ENCODE measurements at regions not wholly inside any gene's neighbourhood (a gene's known extent, or its start where the extent isn't known, plus 50 kb on each side); places are given as distances from the start of the nearest gene placed in this dataset.
A peak's percentile ranks its signal among the peaks of the same experiment; 100 is the strongest.

GRCh38 chr5:57685516-57686255 is 203.1 kb upstream of the ACTBL2 start:
- peak; percentile 18 for TF ChIP-seq ZBTB33 (IDR thresholded peaks at IDR 0.05)
- peak; percentile 16 to 33 for TF ChIP-seq HNF4A (conservative IDR thresholded peaks at IDR 0.05)
- TF ChIP-seq MAX (IDR thresholded peaks at IDR 0.05), result no peak
- peak in 1 of 2 donors; percentile 27 for TF ChIP-seq RXRA (IDR thresholded peaks at IDR 0.05)
- TF ChIP-seq NR2F2 (IDR thresholded peaks at IDR 0.05), result no peak
- peak; percentile 69 for TF ChIP-seq YY1 (IDR thresholded peaks at IDR 0.05)
- peak in 1 of 2 donors; percentile 9 for TF ChIP-seq RAD21 (IDR thresholded peaks at IDR 0.05)
- TF ChIP-seq GABPA (IDR thresholded peaks at IDR 0.05 in 1 of 2, conservative IDR thresholded peaks at IDR 0.05 in 1 of 2), result peak in 1 of 2 donors; percentile 40
- Histone ChIP-seq H3K4me1 (ENCODE audit: control insufficient read depth in 4 of 4, insufficient read depth in 4 of 4, low read length in 3 of 4) (no peaks in the 10 kb centered on the region), H3K36me3 (ENCODE audit: control insufficient read depth in 4 of 4, insufficient read depth in 3 of 4, low read depth in 1 of 4, low read length in 3 of 4) (no peaks in the 10 kb centered on the region), H3K9ac (ENCODE audit: low read depth in 1 of 2, low read length in 2 of 2) (no peak overlapping the region), H3K27me3 (ENCODE audit: control insufficient read depth in 4 of 4, insufficient read depth in 4 of 4, low read length in 3 of 4) (no peaks in the 10 kb centered on the region), H3K9me3 (ENCODE audit: control insufficient read depth in 4 of 4, low read length in 3 of 4) (no peaks in the 10 kb centered on the region), H3K27ac (ENCODE audit: low read depth in 1 of 2, low read length in 2 of 2) (peak overlapping the region in 1 of 2 donors; percentile 56), H3K4me3 (ENCODE audit: low read depth in 1 of 3, low read length in 3 of 3) (no peak overlapping the region)
- DNase-seq (ENCODE audit: low spot score), result no peak
- WGBS, result 56% methylated on average over 3 of the region's 3 CpGs

- TF ChIP-seq CTCF (IDR thresholded peaks at IDR 0.05; ENCODE audit: low read depth, low read length, missing input control) (no peak), EGR1 (IDR thresholded peaks at IDR 0.05; ENCODE audit: low read depth in 2 of 2) (no peak), MAX (IDR thresholded peaks at IDR 0.05) (peak; percentile 44), HNF4A (conservative IDR thresholded peaks at IDR 0.05) (peak in 1 of 2 donors; percentile 39), FOXA2 (IDR thresholded peaks at IDR 0.05) (no peak), YY1 (IDR thresholded peaks at IDR 0.05) (no peak), ZBTB33 (IDR thresholded peaks at IDR 0.05) (peak; percentile 7), TAF1 (conservative IDR thresholded peaks at IDR 0.05) (no peak), RXRA (IDR thresholded peaks at IDR 0.05) (peak in 1 of 2 donors; percentile 30)
- H3K9me3 ChIP-seq (ENCODE audit: control insufficient read depth in 4 of 4, low read length in 3 of 4), result no peaks in the 10 kb centered on the region
- no peaks in the 10 kb centered on the region for H3K4me1 ChIP-seq (ENCODE audit: control insufficient read depth in 4 of 4, insufficient read depth in 4 of 4, low read length in 3 of 4)
- H3K36me3 ChIP-seq (ENCODE audit: control insufficient read depth in 4 of 4, insufficient read depth in 3 of 4, low read depth in 1 of 4, low read length in 3 of 4), result no peaks in the 10 kb centered on the region
- H3K4me3 ChIP-seq (ENCODE audit: low read depth in 1 of 3, low read length in 3 of 3), result no peak overlapping the region
- H3K27me3 ChIP-seq (ENCODE audit: control insufficient read depth in 4 of 4, insufficient read depth in 4 of 4, low read length in 3 of 4), result no peaks in the 10 kb centered on the region
- WGBS, result 42% methylated on average over 1 of the region's 1 CpG
- DNase-seq (ENCODE audit: low spot score), result no peak
- H3K27ac ChIP-seq (ENCODE audit: low read depth in 1 of 2, low read length in 2 of 2), result no peak overlapping the region
- no peak overlapping the region for H3K9ac ChIP-seq (ENCODE audit: low read depth in 1 of 2, low read length in 2 of 2)
Observed at GRCh38 chr5:57684299-57684702, 201.7 kb upstream of the ACTBL2 start.

Measured in liver (tissue), 8 donors.